ENCODE measurements at regions not wholly inside any gene's neighbourhood (a gene's known extent, or its start where the extent isn't known, plus 50 kb on each side); places are given as distances from the start of the nearest gene placed in this dataset.

- TF ChIP-seq POLR2A (IDR thresholded peaks at IDR 0.05) (no peak), POLR2AphosphoS5 (IDR thresholded peaks at IDR 0.05) (no peak)
- TF ChIP-seq, protein P1, sequence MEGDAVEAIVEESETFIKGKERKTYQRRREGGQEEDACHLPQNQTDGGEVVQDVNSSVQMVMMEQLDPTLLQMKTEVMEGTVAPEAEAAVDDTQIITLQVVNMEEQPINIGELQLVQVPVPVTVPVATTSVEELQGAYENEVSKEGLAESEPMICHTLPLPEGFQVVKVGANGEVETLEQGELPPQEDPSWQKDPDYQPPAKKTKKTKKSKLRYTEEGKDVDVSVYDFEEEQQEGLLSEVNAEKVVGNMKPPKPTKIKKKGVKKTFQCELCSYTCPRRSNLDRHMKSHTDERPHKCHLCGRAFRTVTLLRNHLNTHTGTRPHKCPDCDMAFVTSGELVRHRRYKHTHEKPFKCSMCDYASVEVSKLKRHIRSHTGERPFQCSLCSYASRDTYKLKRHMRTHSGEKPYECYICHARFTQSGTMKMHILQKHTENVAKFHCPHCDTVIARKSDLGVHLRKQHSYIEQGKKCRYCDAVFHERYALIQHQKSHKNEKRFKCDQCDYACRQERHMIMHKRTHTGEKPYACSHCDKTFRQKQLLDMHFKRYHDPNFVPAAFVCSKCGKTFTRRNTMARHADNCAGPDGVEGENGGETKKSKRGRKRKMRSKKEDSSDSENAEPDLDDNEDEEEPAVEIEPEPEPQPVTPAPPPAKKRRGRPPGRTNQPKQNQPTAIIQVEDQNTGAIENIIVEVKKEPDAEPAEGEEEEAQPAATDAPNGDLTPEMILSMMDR (IDR thresholded peaks at IDR 0.05), result no peak
These were observed 473.9 kb downstream of the TRHDE start for GRCh38 chr12:72746048-72746447.
